HepG2 (cell line): ENCODE measurements at regions not wholly inside any gene's neighbourhood (a gene's known extent, or its start where the extent isn't known, plus 50 kb on each side); places are given as distances from the start of the nearest gene placed in this dataset.

Source experiments
- ATAC-seq: fragments of 200-7000 bp; cut with Tn5 transposase; 3 replicates; pipeline ENCODE4 v1.9.1; 2020; ENCODE audit warnings: mild to moderate bottlenecking, moderate library complexity
- BruUV-seq: library from RNA; stranded (reverse); fragments of 400-500 nt; replicated peaks from 2 replicates; lab custom pipeline; 2021; lab: Mats Ljungman, UMichigan
- CTCF ChIA-PET: fragments of 300-600 bp; formaldehyde crosslinking; extraction: SDS; loops from one replicate; lab custom pipeline; 2021; ENCODE audit warnings: low total read pairs, inconsistent platforms, low intra/inter-chr PET ratio; lab: Yijun Ruan, JAX
- POLR2A ChIA-PET: fragments of 350-600 bp; sonication (Branson Sonifier 250); formaldehyde crosslinking; loops from one replicate; lab custom pipeline; 2020; ENCODE audit warnings: antibody characterized with exemption, inconsistent platforms; lab: Yijun Ruan, JAX
- DNase-seq: peaks from one replicate; pipeline ENCODE4 v3.0.0-alpha.2; 2015; ENCODE audit warnings: low spot score
- FAIRE-seq: peaks from 3 replicates; lab custom pipeline; 2011; peaks lifted over from hg19 to GRCh38; lab: Jason Lieb, UNC
- H2AFZ ChIP-seq: one replicate; pipeline ENCODE4 v1.6.1; 2011; ENCODE audit warnings: low read length, inconsistent platforms
- H3K27ac ChIP-seq: fragments of 300-600 bp; 3 replicates; pipeline ENCODE4 v1.8.0; 2011; ENCODE audit warnings: mixed run types, mild to moderate bottlenecking, mixed read lengths, low read length, inconsistent platforms; ENCODE audit not compliant: insufficient read depth; ENCODE audit errors: extremely low read length
- H3K27me3 ChIP-seq, 2 experiments: fragments of 200-600 bp in 1 of 2; 2 replicates in 1 of 2; 3 replicates in 1 of 2; pipeline versions ENCODE4 v1.6.0 to v1.8.0; 2011; ENCODE audit warnings: low read length in 2 of 2, mild to moderate bottlenecking in 2 of 2, moderate library complexity in 2 of 2, inconsistent platforms in 1 of 2; ENCODE audit not compliant: insufficient read depth in 2 of 2, control insufficient read depth in 1 of 2
- H3K36me3 ChIP-seq, 2 experiments: fragments of 200-600 bp in 1 of 2; replicated peaks in 1 of 2; 2 replicates in 1 of 2; 3 replicates in 1 of 2; pipeline versions ENCODE4 v1.5.1 to v1.8.0; 2011; ENCODE audit warnings: low read length in 2 of 2, inconsistent platforms in 1 of 2; ENCODE audit not compliant: insufficient read depth in 2 of 2, control insufficient read depth in 1 of 2
- H3K4me1 ChIP-seq: 2 replicates; pipeline ENCODE4 v1.5.1; 2012; ENCODE audit warnings: low read length, inconsistent platforms; ENCODE audit not compliant: insufficient read depth
- H3K4me2 ChIP-seq: 2 replicates; pipeline ENCODE4 v1.6.0; 2011; ENCODE audit warnings: low read depth, low read length, inconsistent platforms
- H3K4me3 ChIP-seq, 3 experiments: fragments of 200-600 bp in 1 of 3; sonication (generic), shearing (Covaris generic) in 1 of 3; replicated peaks in 1 of 3; 2 replicates each; pipeline ENCODE4 v1.5.1; 2011 to 2016; ENCODE audit warnings: low read length in 3 of 3, inconsistent platforms in 2 of 3, low read depth in 2 of 3, mild to moderate bottlenecking in 2 of 3, control low read depth in 1 of 3, mixed read lengths in 1 of 3; ENCODE audit not compliant: insufficient read depth in 1 of 3
- H3K79me2 ChIP-seq: one replicate; pipeline ENCODE4 v1.6.1; 2011; ENCODE audit warnings: low read length, inconsistent platforms; ENCODE audit not compliant: insufficient read depth
- H3K9ac ChIP-seq: 2 replicates; pipeline ENCODE4 v1.6.0; 2011; ENCODE audit warnings: mild to moderate bottlenecking, low read depth, low read length, inconsistent platforms; ENCODE audit not compliant: insufficient read depth
- H3K9me3 ChIP-seq: 2 replicates; pipeline ENCODE4 v1.5.1; 2012; ENCODE audit warnings: mild to moderate bottlenecking, low read length
- H4K20me1 ChIP-seq: 2 replicates; pipeline ENCODE4 v1.6.0; 2011; ENCODE audit warnings: inconsistent platforms, mild to moderate bottlenecking, low read length, moderate library complexity; ENCODE audit not compliant: insufficient read depth
- ATF4 ChIP-seq, 2 experiments: fragments of 450-650 bp in 1 of 2; sonication (generic) in 1 of 2; formaldehyde crosslinking; IDR thresholded peaks; 2 replicates each; pipeline versions ENCODE4 v1.5.0 to v1.8.0; 2020 to 2022; ENCODE audit warnings: mild to moderate bottlenecking in 1 of 2, missing genetic modification reagents in 1 of 2
- CCDC6 ChIP-seq: sonication (generic); formaldehyde crosslinking; IDR thresholded peaks from 2 replicates; pipeline ENCODE4 v1.8.1; 2022; ENCODE audit warnings: mild to moderate bottlenecking, missing genetic modification reagents, moderate library complexity
- CERS6 ChIP-seq: sonication (generic); formaldehyde crosslinking; IDR thresholded peaks from 2 replicates; pipeline ENCODE4 v1.5.0; 2020; ENCODE audit warnings: missing genetic modification reagents
- FOXJ3 ChIP-seq: sonication (generic); formaldehyde crosslinking; IDR thresholded peaks from 2 replicates; pipeline ENCODE4 v1.4.0; 2020; ENCODE audit warnings: missing genetic modification reagents, mild to moderate bottlenecking, borderline replicate concordance
- GTF2F1 ChIP-seq: fragments of 150-350 bp; IDR thresholded peaks from 2 replicates; pipeline ENCODE4 v1.6.1; 2014; ENCODE audit warnings: low read length
- PHF5A ChIP-seq: IDR thresholded peaks from one replicate; pipeline ENCODE4 v1.6.1; 2018; ENCODE audit warnings: low read depth, missing genetic modification reagents; ENCODE audit not compliant: unreplicated experiment
- SKI ChIP-seq: fragments of 450-650 bp; IDR thresholded peaks from one replicate; pipeline ENCODE4 v1.6.1; 2018; ENCODE audit warnings: mild to moderate bottlenecking; ENCODE audit not compliant: partially characterized antibody
- TIGD3 ChIP-seq: sonication (generic); formaldehyde crosslinking; IDR thresholded peaks from 2 replicates; pipeline ENCODE4 v1.5.1; 2020; ENCODE audit warnings: mild to moderate bottlenecking, missing genetic modification reagents, borderline replicate concordance
- TSC22D2 ChIP-seq: sonication (generic); formaldehyde crosslinking; IDR thresholded peaks from 2 replicates; pipeline ENCODE4 v1.5.1; 2020; ENCODE audit warnings: missing genetic modification reagents, mild to moderate bottlenecking, borderline replicate concordance
- ZBTB25 ChIP-seq: IDR thresholded peaks from 2 replicates; pipeline ENCODE4 v1.6.1; 2018; ENCODE audit warnings: missing genetic modification reagents
- ZFYVE20 ChIP-seq: sonication (generic); formaldehyde crosslinking; IDR thresholded peaks from 2 replicates; pipeline ENCODE4 v1.8.0; 2023; ENCODE audit warnings: low read depth, mild to moderate bottlenecking, moderate library complexity, missing genetic modification reagents, borderline replicate concordance
- ZNF333 ChIP-seq: sonication (generic); formaldehyde crosslinking; IDR thresholded peaks from 2 replicates; pipeline ENCODE4 v1.4.0; 2020; ENCODE audit warnings: mild to moderate bottlenecking, missing genetic modification reagents, borderline replicate concordance
- ZNF839 ChIP-seq: sonication (generic); formaldehyde crosslinking; IDR thresholded peaks from 2 replicates; pipeline ENCODE4 v1.4.0; 2020; ENCODE audit warnings: missing genetic modification reagents, mild to moderate bottlenecking, borderline replicate concordance
- ZNF841 ChIP-seq: sonication (generic); formaldehyde crosslinking; IDR thresholded peaks from 2 replicates; pipeline ENCODE4 v1.8.1; 2023; ENCODE audit warnings: missing genetic modification reagents, borderline replicate concordance
- ZNF878 ChIP-seq: sonication (generic); formaldehyde crosslinking; IDR thresholded peaks from 2 replicates; pipeline ENCODE4 v1.8.1; 2023; ENCODE audit warnings: mild to moderate bottlenecking, missing genetic modification reagents, moderate library complexity
- ZNF879 ChIP-seq: sonication (generic); formaldehyde crosslinking; IDR thresholded peaks from 2 replicates; pipeline ENCODE4 v1.8.1; 2023; ENCODE audit warnings: missing genetic modification reagents
- WGBS: methylation state at CpG from one replicate; pipeline ENCODE4 v1.1.6; 2017; ENCODE audit warnings: low lambda C conversion rate; 5-methylcytosine and 5-hydroxymethylcytosine counted together
- in situ Hi-C: cut with HindIII; loops from 2 replicates; pipeline ENCODE4 v1.10.0; 2017; ENCODE audit warnings: low pct_unique_long_range_greater_than_20kb; ENCODE audit not compliant: extremely low pct_ligation_motif_present
- intact Hi-C: fragments of 100-400 bp; cut with micrococcal nuclease; formaldehyde crosslinking; loops from one replicate; pipeline ENCODE4 v1.10.0; 2022; ENCODE audit not compliant: unreplicated experiment

GRCh38 chr5:15442193-15442570 lies 57.8 kb upstream of the FBXL7 start:
- in situ Hi-C loops: no loop called here
- BruUV-seq: no TSS peak
- CTCF ChIA-PET: no interaction called here

GRCh38 chr5:15441433-15442192 lies 58.4 kb upstream of the FBXL7 start:
- 4% methylated on average over 6 of the region's 6 CpGs for WGBS
- no peak overlapping the region for H3K9ac ChIP-seq
- ATAC-seq (no peak), FAIRE-seq (no peak), DNase-seq (no peak)
- no peaks in the 10 kb centered on the region for H3K79me2 ChIP-seq
- no peaks in the 10 kb centered on the region for H3K4me1 ChIP-seq
- in situ Hi-C loops: no loop called here
- ChIA-PET POLR2A (no interaction called here), CTCF (no interaction called here)
- H2AFZ ChIP-seq: no peak overlapping the region
- H3K4me3 ChIP-seq: no peak overlapping the region
- no TSS peak for BruUV-seq
- H3K36me3 ChIP-seq: no peaks in the 10 kb centered on the region
- intact Hi-C loops: no loop called here
- H3K27ac ChIP-seq: no peak overlapping the region
- no peaks in the 10 kb centered on the region for H4K20me1 ChIP-seq
- H3K27me3 ChIP-seq: no peaks in the 10 kb centered on the region
- H3K9me3 ChIP-seq: no peaks in the 10 kb centered on the region
- H3K4me2 ChIP-seq: no peak overlapping the region
- no peak for TF ChIP-seq PHF5A (CRISPR knock-in tag)
- no peak for TF ChIP-seq CCDC6 (CRISPR knock-in tag)
- TF ChIP-seq ZNF839: no peak
- no peak for TF ChIP-seq ATF4 (CRISPR knock-in tag; IDR thresholded peaks at IDR 0.05)
- TF ChIP-seq ZFYVE20 (CRISPR knock-in tag): no peak
- TF ChIP-seq ZNF841: no peak
- no peak for TF ChIP-seq TIGD3 (CRISPR knock-in tag)
- TF ChIP-seq CERS6 (CRISPR knock-in tag): no peak

More at GRCh38 chr5:15442193-15442570, 57.8 kb upstream of the FBXL7 start:
- Histone ChIP-seq H3K36me3 (no peaks in the 10 kb centered on the region), H3K9ac (no peak overlapping the region), H2AFZ (no peak overlapping the region), H3K27me3 (no peaks in the 10 kb centered on the region), H4K20me1 (no peaks in the 10 kb centered on the region), H3K27ac (no peak overlapping the region), H3K4me3 (no peak overlapping the region), H3K79me2 (no peaks in the 10 kb centered on the region), H3K9me3 (no peaks in the 10 kb centered on the region), H3K4me2 (no peak overlapping the region), H3K4me1 (no peaks in the 10 kb centered on the region)
- 0% methylated on average over 1 of the region's 1 CpG for WGBS
- TF ChIP-seq GTF2F1 (no peak), SKI (no peak), ZNF878 (CRISPR knock-in tag) (no peak), FOXJ3 (CRISPR knock-in tag) (no peak), TSC22D2 (no peak), ZNF879 (CRISPR knock-in tag) (no peak), ZNF333 (CRISPR knock-in tag) (no peak), ZBTB25 (no peak)
- POLR2A ChIA-PET: no interaction called here
- intact Hi-C loops: no loop called here
- FAIRE-seq (no peak), ATAC-seq (no peak), DNase-seq (no peak)
